ENCODE measurements at regions not wholly inside any gene's neighbourhood (a gene's known extent, or its start where the extent isn't known, plus 50 kb on each side); places are given as distances from the start of the nearest gene placed in this dataset.

GRCh38 chr9:1140057-1140456 is 89.9 kb downstream of the DMRT2 start:
- TF ChIP-seq TAF1 (conservative IDR thresholded peaks at IDR 0.05) (no peak), SP1 (IDR thresholded peaks at IDR 0.05) (no peak), MAX (IDR thresholded peaks at IDR 0.05) (no peak), REST (IDR thresholded peaks at IDR 0.05) (no peak), YY1 (IDR thresholded peaks at IDR 0.05) (no peak), ATF3 (IDR thresholded peaks at IDR 0.05) (no peak), FOXA2 (IDR thresholded peaks at IDR 0.05) (no peak), EGR1 (IDR thresholded peaks at IDR 0.05; ENCODE audit: low read depth in 2 of 2) (no peak)
- TF ChIP-seq, protein P1, sequence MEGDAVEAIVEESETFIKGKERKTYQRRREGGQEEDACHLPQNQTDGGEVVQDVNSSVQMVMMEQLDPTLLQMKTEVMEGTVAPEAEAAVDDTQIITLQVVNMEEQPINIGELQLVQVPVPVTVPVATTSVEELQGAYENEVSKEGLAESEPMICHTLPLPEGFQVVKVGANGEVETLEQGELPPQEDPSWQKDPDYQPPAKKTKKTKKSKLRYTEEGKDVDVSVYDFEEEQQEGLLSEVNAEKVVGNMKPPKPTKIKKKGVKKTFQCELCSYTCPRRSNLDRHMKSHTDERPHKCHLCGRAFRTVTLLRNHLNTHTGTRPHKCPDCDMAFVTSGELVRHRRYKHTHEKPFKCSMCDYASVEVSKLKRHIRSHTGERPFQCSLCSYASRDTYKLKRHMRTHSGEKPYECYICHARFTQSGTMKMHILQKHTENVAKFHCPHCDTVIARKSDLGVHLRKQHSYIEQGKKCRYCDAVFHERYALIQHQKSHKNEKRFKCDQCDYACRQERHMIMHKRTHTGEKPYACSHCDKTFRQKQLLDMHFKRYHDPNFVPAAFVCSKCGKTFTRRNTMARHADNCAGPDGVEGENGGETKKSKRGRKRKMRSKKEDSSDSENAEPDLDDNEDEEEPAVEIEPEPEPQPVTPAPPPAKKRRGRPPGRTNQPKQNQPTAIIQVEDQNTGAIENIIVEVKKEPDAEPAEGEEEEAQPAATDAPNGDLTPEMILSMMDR (IDR thresholded peaks at IDR 0.05; ENCODE audit: low read depth, low read length, missing input control), result no peak

All from liver (tissue), 3 donors.